ENCODE measurements at regions not wholly inside any gene's neighbourhood (a gene's known extent, or its start where the extent isn't known, plus 50 kb on each side); places are given as distances from the start of the nearest gene placed in this dataset.

DNA sequence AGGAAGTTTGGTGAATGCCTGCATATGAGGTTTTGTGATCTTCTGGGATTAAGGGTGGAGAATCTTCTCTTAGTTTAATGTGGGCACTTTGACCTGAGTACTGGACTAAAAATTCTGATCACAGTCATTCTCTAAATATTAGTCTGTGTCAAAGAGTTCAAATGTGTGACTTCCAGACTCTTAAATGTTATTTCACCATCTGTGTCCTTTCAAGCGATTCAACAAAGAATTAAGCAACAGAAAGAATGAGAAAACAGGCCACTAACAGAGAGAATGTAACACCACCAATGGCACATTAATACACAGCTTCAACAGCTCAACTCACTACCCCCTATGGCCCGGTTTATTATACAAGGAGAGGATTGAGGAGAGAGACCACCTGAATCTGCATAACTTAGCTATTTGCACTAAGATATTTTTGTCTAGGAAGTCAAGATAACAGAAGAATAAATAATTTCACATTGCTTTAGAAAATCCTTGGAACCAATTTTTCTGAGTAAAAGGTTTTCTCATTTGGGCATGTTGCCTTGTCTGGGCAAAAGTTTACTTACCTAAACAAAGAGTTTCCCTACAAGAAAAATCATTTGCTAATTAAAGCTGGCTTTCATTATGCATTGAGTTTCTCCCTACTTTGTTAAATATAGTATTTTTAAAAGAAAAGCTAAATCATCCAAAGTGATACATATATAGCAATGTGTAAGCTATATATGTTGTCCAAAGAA, 1313.7 kb downstream of the NCAM2 start:
- TF ChIP-seq, protein P1, sequence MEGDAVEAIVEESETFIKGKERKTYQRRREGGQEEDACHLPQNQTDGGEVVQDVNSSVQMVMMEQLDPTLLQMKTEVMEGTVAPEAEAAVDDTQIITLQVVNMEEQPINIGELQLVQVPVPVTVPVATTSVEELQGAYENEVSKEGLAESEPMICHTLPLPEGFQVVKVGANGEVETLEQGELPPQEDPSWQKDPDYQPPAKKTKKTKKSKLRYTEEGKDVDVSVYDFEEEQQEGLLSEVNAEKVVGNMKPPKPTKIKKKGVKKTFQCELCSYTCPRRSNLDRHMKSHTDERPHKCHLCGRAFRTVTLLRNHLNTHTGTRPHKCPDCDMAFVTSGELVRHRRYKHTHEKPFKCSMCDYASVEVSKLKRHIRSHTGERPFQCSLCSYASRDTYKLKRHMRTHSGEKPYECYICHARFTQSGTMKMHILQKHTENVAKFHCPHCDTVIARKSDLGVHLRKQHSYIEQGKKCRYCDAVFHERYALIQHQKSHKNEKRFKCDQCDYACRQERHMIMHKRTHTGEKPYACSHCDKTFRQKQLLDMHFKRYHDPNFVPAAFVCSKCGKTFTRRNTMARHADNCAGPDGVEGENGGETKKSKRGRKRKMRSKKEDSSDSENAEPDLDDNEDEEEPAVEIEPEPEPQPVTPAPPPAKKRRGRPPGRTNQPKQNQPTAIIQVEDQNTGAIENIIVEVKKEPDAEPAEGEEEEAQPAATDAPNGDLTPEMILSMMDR (IDR thresholded peaks at IDR 0.05; ENCODE audit: low read depth, low read length), result no peak
- no peak for TF ChIP-seq EZH2phosphoT487 (IDR thresholded peaks at IDR 0.05; ENCODE audit: low read depth)

All from OCI-LY3 (cell line).